SIG-M5 treated with dmso at 0.1 percent for 504 hours (cell line): ENCODE measurements at regions not wholly inside any gene's neighbourhood (a gene's known extent, or its start where the extent isn't known, plus 50 kb on each side); places are given as distances from the start of the nearest gene placed in this dataset.
"Not testable (repeated sequence)": the region's sequence is repeated elsewhere in the genome, so short reads cannot be mapped to it uniquely, and the experiment has no call there.

Source experiments
- DNase-seq: peaks from one replicate; lab custom pipeline; 2025; ENCODE audit not compliant: unreplicated experiment; lab: John Stamatoyannopoulos, UW

DNA sequence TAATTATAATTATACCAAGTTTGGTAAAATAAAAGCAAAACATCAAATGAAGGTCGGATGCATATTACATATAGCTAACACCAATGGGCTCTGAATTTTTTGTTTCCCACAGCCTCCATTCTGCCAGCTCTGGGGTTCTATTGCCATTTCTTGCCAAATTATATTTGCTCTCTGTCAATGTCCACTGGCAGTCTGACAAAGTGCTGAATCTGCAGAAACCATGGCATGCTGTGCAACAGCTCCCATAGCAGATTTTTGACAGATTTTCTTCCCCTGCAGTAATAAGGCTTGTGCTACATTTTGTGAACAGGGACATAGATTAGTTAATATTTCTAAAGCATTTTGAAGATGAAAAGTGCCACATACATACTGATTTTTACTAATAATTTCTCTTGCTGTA, 1102.1 kb downstream of the DIAPH3 start:
- no peak for DNase-seq

GRCh38 chr13:59064042-59064441, 1099.7 kb downstream of the DIAPH3 start:
- no peak for DNase-seq

DNA sequence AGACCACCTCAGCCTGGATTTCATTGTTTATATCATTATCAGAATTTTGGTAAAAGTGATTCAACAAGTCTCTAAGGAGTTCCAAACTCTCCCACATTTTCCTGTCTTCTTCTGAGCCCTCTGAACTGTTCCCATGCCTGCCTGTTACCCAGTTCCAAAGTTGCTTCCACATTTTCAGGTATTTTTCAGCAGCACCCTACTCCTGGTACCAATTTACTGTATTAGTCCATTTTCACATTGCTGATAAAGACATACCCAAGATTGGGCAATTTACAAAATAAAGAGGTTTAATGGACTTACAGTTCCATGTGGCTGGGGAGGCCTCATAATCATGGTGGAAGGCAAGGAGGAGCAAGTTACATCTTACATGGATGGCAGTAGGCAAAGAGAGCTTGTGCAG, 1087.3 kb downstream of the DIAPH3 start:
- not testable (repeated sequence) for DNase-seq

- DNase-seq: no peak
Observed at GRCh38 chr13:59086147-59086546, 1077.6 kb downstream of the DIAPH3 start.

DNA sequence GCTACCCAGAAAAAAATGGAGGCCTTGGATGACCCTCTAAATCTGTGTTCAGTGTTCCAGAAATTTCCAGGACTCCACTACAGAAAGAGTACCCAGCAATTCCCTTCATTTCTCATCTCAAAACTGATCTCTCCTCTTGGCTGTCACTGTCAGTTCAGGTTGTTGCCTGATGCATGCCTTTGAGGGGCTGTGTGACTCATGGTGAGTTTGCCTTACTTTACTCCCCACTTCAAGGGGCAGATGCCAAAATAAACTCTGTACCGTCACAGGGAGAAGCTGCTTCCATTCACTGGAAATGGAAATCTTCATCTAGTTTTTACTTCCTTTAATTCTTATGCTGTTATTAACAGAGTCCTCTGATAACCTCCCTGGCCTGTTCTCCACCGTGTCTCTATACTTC, 1075.0 kb downstream of the DIAPH3 start:
- DNase-seq: no peak

DNA sequence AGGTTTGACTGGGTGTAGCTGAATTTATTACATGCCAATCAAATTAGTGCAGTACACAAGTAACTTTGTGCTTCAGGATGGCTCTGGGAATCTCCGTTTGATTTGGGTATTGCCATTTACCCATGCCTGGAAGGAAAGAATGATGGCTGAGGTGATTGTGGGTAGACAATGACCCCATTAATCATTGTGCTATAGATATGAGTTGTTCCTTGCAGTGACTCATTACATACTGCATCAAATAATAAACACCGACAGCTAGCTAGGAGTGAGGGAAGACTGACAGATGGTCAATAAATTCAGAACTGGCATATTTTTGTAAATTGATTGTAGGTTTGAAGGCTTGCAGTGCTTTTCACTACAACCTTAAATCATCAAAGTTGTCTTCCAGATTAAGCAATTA, 1069.5 kb downstream of the DIAPH3 start:
- DNase-seq: no peak

- DNase-seq: no peak
Observed at GRCh38 chr13:59099182-59099974, 1064.3 kb downstream of the DIAPH3 start.

GRCh38 chr13:59103004-59103768, 1060.5 kb downstream of the DIAPH3 start:
- no peak for DNase-seq

DNA sequence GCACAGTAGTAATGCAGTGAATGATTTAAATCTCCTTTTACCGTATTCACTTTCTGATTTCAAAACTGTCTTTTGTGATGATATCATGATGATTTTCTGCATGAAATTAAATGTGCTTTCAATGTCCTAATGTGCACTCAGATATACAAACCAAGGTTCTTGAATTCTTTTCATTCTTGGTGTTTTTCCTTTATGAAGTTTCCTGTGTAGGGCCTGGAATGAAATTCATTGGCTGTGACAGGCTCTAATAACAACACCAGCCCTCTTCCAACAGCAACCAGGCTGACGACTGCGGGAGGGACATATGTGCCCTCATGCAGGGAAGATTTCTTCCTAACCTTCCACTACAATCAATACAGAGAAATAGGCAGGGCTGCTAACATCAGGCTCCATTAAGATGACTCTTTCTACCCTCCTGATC, 1052.0 kb downstream of the DIAPH3 start:
- no peak for DNase-seq

- DNase-seq: peak; percentile 66
Observed at GRCh38 chr13:59112221-59112718, 1051.5 kb downstream of the DIAPH3 start.

DNA sequence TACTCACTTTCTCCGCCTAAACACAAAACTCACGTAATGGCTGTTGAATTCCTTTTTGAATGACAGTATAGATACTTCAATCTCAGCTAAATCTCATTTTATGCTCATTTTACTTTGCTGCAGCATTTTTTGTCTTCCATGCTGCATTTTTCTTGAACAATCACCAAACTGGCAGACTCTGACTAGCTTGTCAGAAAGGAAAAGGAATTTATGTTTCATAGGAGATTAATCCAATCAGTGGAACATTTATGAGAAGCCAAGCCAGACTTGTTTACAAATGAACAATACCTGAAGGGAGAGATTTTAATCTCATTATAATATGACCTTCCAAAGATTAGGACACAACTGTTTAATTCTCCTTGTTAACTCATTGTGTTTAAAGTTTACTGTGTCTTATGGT, 1044.3 kb downstream of the DIAPH3 start:
- DNase-seq: no peak

DNA sequence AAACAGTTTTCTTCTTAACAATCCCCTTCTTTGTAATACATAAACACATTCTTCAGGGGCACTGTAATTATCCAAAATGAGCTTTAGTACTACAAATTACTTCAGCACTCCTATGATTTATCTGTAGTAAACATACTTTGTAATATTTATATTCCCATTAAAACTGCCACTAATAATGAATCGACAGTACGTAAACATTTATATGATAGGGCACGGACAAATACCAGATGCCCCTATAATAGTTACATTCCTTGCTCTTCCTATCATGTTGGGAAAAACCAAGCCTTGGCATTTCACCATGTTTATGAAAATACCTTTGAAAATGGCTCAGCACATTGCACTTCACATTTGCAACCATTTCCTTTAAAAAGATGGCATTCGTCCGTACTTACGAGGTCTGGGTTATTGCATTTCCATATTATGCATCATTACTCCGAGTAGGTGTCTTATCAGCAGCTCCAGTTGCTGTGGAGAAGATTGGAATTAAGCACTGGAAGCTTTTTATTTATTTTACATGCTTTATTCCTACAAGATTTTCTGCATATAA, 1043.4 kb downstream of the DIAPH3 start:
- DNase-seq: no peak

DNA sequence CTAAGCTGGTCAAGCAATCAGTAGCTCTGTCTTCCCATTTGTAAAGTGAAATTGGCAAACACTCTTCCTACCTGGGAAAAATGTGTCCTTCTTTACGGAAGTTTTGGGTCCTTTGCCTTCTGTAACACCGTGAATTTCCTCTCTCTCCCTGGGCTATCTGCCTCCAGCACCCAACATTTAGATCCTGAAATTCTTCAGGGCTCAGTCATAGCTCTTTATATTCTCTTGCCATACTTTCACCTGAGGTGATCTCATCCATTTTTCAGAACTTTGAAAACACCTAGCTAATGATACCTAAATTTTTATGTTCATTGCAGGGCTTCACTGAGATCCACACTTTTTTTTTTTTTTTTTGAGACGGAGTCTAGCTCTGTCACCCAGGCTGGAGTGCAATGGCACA, 1042.2 kb downstream of the DIAPH3 start:
- no peak for DNase-seq

DNA sequence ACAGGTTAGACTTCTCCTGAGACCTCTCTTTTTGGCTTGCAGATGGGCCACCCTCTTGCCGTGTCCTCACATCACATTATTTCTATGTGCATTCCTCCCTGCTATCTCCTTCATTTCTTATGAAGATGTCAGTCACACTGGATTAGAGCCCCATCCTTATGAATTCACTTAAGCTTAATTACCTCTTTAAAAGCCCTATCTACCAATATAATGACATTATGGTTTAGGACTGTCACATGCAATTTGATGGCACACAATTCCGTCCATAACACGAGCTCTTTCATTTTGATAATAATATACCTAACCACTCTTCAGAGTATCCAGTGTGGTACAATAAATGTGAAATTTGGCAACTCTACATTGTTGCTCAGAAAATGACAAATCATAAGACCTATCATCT, 1037.3 kb downstream of the DIAPH3 start:
- no peak for DNase-seq

GRCh38 chr13:59133903-59134302, 1029.8 kb downstream of the DIAPH3 start:
- no peak for DNase-seq

GRCh38 chr13:59144700-59145099, 1019.0 kb downstream of the DIAPH3 start:
- DNase-seq: no peak

- DNase-seq: no peak
Observed at GRCh38 chr13:59145381-59145780, 1018.3 kb downstream of the DIAPH3 start.

DNA sequence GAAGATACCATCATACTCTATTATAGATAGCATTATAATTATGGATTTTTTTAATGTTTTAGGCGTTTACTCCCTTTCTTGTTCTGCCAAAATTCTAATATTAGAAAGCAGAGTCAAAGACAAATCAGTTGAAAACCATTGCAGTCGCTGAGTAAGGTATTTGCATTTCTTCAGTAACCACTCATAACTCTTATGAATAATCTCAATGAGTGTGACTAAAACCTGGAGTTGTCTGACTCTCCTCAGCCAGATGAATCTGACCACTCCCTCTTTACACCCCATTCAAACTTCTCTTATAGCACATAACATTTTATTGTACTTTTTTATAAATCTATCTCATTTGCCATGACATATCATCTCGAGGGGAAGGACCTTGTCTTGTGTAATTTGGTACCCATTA, 1006.5 kb downstream of the DIAPH3 start:
- no peak for DNase-seq

GRCh38 chr13:59166174-59166573, 997.6 kb downstream of the DIAPH3 start:
- no peak for DNase-seq

- DNase-seq: no peak
Observed at GRCh38 chr13:59172076-59172475, 991.7 kb downstream of the DIAPH3 start.

DNA sequence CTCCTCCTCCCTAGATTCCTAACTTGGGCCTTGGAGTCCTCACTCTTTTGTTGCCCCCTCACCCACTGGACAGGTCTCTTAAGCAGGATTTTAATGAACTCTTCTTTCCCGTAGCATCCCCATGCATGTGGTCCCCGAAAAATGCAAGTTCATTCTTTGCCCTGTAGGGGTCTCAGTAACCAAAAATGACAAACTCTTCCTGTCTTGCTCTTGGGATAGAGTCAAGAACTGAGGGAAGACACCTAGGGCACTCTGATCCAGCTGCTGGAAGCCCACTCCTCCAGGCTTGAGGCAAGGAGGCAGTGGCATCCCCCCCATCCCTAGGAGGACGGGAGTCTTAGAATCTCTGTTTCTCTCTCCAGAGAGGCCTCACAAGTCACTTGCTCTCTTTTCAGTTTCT, 987.0 kb downstream of the DIAPH3 start:
- no peak for DNase-seq

GRCh38 chr13:59178344-59178743, 985.4 kb downstream of the DIAPH3 start:
- no peak for DNase-seq
